Fibroblast of lung (primary cell): ENCODE measurements at regions not wholly inside any gene's neighbourhood (a gene's known extent, or its start where the extent isn't known, plus 50 kb on each side); places are given as distances from the start of the nearest gene placed in this dataset.

Experiments
- DNase-seq, 2 donors: peaks; one replicate each; pipeline versions ENCODE4 v3.0.0 to v3.0.0-alpha.2; 2010; ENCODE audit warnings: low read depth in 2 of 2
- H2AFZ ChIP-seq: 2 replicates; pipeline ENCODE4 v1.5.1; 2012; ENCODE audit warnings: low read length, control low read depth, inconsistent platforms
- H3K27ac ChIP-seq: 2 replicates; pipeline ENCODE4 v1.5.1; 2011; ENCODE audit warnings: low read length, control low read depth; ENCODE audit not compliant: insufficient read depth
- H3K27me3 ChIP-seq: 2 replicates; pipeline ENCODE4 v1.5.1; 2011; ENCODE audit warnings: mild to moderate bottlenecking, low read length; ENCODE audit not compliant: control insufficient read depth, insufficient read depth
- H3K36me3 ChIP-seq: 2 replicates; pipeline ENCODE4 v1.5.1; 2011; ENCODE audit warnings: low read length; ENCODE audit not compliant: control insufficient read depth, insufficient read depth
- H3K4me1 ChIP-seq: 2 replicates; pipeline ENCODE4 v1.5.1; 2011; ENCODE audit warnings: low read length; ENCODE audit not compliant: control insufficient read depth, insufficient read depth; ENCODE audit errors: extremely low read depth
- H3K4me2 ChIP-seq: 2 replicates; pipeline ENCODE4 v1.5.1; 2011; ENCODE audit warnings: low read length, control low read depth; ENCODE audit not compliant: insufficient read depth; ENCODE audit errors: extremely low read depth
- H3K4me3 ChIP-seq, 4 experiments: fragments of 200-600 bp in 1 of 4; sonication (generic) in 1 of 4; replicated peaks in 1 of 4; 2 replicates each; pipeline ENCODE4 v1.5.1; 2011 to 2016; ENCODE audit warnings: low read length in 4 of 4, low read depth in 3 of 4, mild to moderate bottlenecking in 3 of 4, control low read depth in 2 of 4, inconsistent platforms in 1 of 4, mixed read lengths in 1 of 4; ENCODE audit not compliant: insufficient read depth in 1 of 4; ENCODE audit errors: control extremely low read depth in 1 of 4
- H3K79me2 ChIP-seq: 2 replicates; pipeline ENCODE4 v1.5.1; 2012; ENCODE audit warnings: mild to moderate bottlenecking, low read length, inconsistent platforms; ENCODE audit not compliant: control insufficient read depth, insufficient read depth
- H3K9ac ChIP-seq: 2 replicates; pipeline ENCODE4 v1.5.1; 2011; ENCODE audit warnings: mild to moderate bottlenecking, low read length, control low read depth; ENCODE audit not compliant: insufficient read depth
- H3K9me3 ChIP-seq: 2 replicates; pipeline ENCODE4 v1.5.1; 2012; ENCODE audit warnings: low read depth, low read length; ENCODE audit not compliant: control insufficient read depth, insufficient read depth
- H4K20me1 ChIP-seq: 2 replicates; pipeline ENCODE4 v1.5.1; 2011; ENCODE audit warnings: low read length; ENCODE audit not compliant: control insufficient read depth, insufficient read depth; ENCODE audit errors: extremely low read depth
- EZH2 ChIP-seq: IDR thresholded peaks from 2 replicates; pipeline ENCODE4 v1.5.1; 2012; ENCODE audit warnings: low read length, control low read depth, mild to moderate bottlenecking; ENCODE audit errors: missing control alignments
- TF ChIP-seq, protein P1 (sequence below), 2 donors: IDR thresholded peaks in 1 of 2; conservative IDR thresholded peaks in 1 of 2; 1 replicate in 1 of 2; 2 replicates in 1 of 2; pipeline ENCODE4 v1.5.1; 2011 to 2012; ENCODE audit warnings: low read length in 2 of 2, control low read depth in 1 of 2, inconsistent platforms in 1 of 2, low read depth in 1 of 2, mild to moderate bottlenecking in 1 of 2

DNA sequence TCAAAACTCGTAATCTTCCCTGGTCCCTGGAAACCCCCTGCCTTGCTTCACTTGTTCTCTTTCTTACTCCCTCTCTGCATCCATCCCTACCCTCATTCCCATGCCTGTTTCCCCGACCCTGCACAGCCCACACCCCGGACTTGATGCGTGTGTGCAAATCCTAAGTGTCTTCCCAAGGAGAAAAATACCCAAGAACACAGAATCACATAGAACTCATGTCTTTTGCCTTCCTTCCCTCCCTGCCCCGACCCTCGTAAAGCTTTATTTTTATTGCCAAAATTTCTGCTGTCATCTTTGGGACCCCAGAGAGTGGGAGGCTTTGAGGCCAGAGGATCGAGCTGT is 169.6 kb upstream of the PMEPA1 start:
- TF ChIP-seq, protein P1, sequence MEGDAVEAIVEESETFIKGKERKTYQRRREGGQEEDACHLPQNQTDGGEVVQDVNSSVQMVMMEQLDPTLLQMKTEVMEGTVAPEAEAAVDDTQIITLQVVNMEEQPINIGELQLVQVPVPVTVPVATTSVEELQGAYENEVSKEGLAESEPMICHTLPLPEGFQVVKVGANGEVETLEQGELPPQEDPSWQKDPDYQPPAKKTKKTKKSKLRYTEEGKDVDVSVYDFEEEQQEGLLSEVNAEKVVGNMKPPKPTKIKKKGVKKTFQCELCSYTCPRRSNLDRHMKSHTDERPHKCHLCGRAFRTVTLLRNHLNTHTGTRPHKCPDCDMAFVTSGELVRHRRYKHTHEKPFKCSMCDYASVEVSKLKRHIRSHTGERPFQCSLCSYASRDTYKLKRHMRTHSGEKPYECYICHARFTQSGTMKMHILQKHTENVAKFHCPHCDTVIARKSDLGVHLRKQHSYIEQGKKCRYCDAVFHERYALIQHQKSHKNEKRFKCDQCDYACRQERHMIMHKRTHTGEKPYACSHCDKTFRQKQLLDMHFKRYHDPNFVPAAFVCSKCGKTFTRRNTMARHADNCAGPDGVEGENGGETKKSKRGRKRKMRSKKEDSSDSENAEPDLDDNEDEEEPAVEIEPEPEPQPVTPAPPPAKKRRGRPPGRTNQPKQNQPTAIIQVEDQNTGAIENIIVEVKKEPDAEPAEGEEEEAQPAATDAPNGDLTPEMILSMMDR (conservative IDR thresholded peaks at IDR 0.05 in 1 of 2, IDR thresholded peaks at IDR 0.05 in 1 of 2; ENCODE audit: low read depth in 1 of 2, low read length in 2 of 2): no peak
- TF ChIP-seq EZH2: no peak
- Histone ChIP-seq H3K4me2 (no peak overlapping the region), H3K27me3 (no peaks in the 10 kb centered on the region), H3K9me3 (no peaks in the 10 kb centered on the region), H3K79me2 (no peaks in the 10 kb centered on the region), H3K9ac (no peak overlapping the region), H3K27ac (no peak overlapping the region), H3K4me1 (no peaks in the 10 kb centered on the region), H3K4me3 (no peak overlapping the region), H4K20me1 (no peaks in the 10 kb centered on the region), H2AFZ (no peak overlapping the region), H3K36me3 (no peaks in the 10 kb centered on the region)
- DNase-seq: no peak

DNA sequence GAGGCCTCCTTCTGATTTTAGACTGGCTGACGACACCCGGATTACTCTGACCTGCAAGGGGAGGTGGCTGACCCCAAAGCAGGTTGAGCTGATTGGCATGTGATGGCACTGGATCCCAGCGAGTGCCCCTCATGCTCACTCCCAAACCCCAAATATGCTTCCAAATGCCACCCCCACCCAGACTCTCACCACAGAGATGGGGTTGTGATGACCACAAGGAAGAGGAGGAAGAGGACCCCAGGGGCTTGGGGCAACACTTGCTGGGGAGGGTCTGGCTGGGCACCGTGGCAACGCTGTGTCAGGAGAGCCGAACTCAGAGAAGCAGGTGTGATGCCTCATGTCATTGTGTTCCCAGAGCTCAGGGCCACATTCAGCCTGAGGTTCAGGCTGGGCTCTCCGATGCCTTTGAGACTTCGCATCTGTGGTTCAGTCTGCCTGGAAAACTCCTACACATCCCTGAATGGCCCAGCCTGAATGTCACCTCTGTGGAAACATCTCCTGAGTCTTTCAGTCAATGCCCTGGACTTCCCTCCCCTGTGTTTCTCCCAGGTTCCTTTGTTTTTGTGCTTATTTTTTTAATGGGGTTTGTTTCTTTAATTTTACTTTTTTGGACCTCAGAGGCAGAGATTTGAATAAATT is 169.1 kb upstream of the PMEPA1 start:
- no peak overlapping the region for H3K4me2 ChIP-seq
- no peak for DNase-seq

DNA sequence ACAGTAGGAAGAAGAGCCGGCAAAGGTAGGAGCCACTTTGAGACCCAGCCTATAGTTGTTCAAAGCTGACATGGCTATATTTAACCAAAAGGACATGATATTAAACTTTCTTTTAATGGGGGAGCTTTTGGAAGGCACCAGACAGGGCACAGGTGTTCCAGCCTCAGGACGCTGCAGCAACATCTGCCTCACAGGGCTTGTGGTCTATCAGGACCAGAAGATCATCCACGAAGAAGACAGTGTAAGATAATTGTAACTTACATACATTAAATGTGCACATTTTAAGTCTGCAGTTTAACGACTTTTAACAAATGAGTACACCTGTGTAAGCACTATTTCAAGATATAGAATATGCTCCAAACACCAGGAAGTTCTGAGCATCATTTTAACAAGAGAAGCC is 168.2 kb upstream of the PMEPA1 start:
- Histone ChIP-seq H2AFZ (no peak overlapping the region), H3K9ac (no peak overlapping the region), H3K4me1 (no peaks in the 10 kb centered on the region), H3K27me3 (no peaks in the 10 kb centered on the region), H3K4me2 (no peak overlapping the region), H3K27ac (no peak overlapping the region), H4K20me1 (no peaks in the 10 kb centered on the region), H3K9me3 (no peaks in the 10 kb centered on the region), H3K36me3 (no peaks in the 10 kb centered on the region), H3K79me2 (no peaks in the 10 kb centered on the region), H3K4me3 (no peak overlapping the region)
- no peak for DNase-seq
- TF ChIP-seq, protein P1 (conservative IDR thresholded peaks at IDR 0.05 in 1 of 2, IDR thresholded peaks at IDR 0.05 in 1 of 2; ENCODE audit: low read depth in 1 of 2, low read length in 2 of 2): no peak
- no peak for TF ChIP-seq EZH2

More for the DNA sequence above, 169.1 kb upstream of the PMEPA1 start:
- Histone ChIP-seq H3K4me1 (no peaks in the 10 kb centered on the region), H3K4me3 (no peak overlapping the region), H3K79me2 (no peaks in the 10 kb centered on the region), H3K9me3 (no peaks in the 10 kb centered on the region), H4K20me1 (no peaks in the 10 kb centered on the region), H3K36me3 (no peaks in the 10 kb centered on the region), H2AFZ (no peak overlapping the region), H3K27me3 (no peaks in the 10 kb centered on the region), H3K9ac (no peak overlapping the region), H3K27ac (no peak overlapping the region)
- no peak for TF ChIP-seq EZH2
- TF ChIP-seq, protein P1 (conservative IDR thresholded peaks at IDR 0.05 in 1 of 2, IDR thresholded peaks at IDR 0.05 in 1 of 2; ENCODE audit: low read depth in 1 of 2, low read length in 2 of 2): no peak
